MV-4-11 (cell line): ENCODE measurements at regions not wholly inside any gene's neighbourhood (a gene's known extent, or its start where the extent isn't known, plus 50 kb on each side); places are given as distances from the start of the nearest gene placed in this dataset.
A peak's percentile ranks its signal among the peaks of the same experiment; 100 is the strongest.

ENCODE experiments used
- DNase-seq: peaks from one replicate; lab custom pipeline; 2025; lab: John Stamatoyannopoulos, UW

DNA sequence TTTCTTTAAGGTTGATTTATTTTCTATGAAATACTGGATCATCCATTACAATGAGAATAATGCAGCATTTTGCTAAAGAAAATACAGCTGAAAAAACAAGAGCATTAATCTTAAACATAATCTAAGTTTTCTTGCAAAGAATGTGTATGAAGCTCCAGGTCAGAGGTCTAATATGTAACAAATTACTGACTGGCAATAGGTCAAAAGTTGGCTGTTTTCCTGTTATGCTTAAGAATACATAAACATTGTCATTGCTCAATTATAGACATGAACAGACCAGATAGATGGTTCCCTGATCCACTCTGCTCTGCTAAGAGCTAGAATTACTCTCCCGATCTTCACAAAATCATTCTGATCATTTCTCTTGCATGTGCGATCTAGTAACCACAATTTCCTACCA, 718.6 kb downstream of the PDHA2 start:
- DNase-seq: no peak

- no peak for DNase-seq
These were observed 726.9 kb downstream of the PDHA2 start for GRCh38 chr4:96566755-96567154.

GRCh38 chr4:96585304-96585703, 745.4 kb downstream of the PDHA2 start:
- no peak for DNase-seq

- DNase-seq: no peak
These were observed 753.5 kb downstream of the PDHA2 start for GRCh38 chr4:96593422-96593821.

DNA sequence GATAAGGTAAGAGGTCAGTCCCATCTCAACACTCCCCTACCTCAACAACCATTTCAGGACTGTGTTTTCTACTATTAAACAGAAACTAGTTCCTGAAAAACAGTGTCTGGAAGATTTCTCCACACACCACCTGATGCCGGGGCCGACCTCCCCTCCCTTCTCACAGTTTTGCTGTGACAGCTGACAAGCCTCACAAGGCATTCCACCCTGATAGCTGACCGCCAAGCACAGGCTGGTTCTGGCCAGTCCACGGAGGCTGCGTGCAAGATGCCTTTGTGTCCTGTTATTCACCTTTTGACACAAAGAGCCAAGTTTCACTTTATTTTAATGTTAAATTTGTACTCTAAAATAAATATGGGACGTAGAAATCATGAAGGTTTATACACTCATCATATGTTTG, 758.6 kb downstream of the PDHA2 start:
- no peak for DNase-seq

DNA sequence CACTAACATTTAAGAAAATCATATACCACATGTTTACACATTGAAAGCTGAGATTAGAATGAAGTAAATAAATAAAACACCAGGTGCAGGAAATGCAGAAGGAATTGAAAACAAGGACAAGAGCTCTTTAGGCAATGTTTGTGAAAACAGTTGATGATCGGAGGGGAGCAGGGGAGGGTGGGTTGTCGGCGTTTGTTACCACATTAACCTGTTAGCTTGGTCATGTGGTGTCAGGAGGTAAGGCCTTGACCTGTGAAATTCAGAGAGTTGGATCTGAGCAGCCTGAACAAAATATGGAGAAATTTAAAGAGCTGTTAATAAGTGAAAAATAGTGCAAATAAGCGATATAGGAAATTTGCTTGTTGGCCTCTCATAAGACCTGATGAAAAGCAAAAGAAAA, 759.9 kb downstream of the PDHA2 start:
- no peak for DNase-seq

DNA sequence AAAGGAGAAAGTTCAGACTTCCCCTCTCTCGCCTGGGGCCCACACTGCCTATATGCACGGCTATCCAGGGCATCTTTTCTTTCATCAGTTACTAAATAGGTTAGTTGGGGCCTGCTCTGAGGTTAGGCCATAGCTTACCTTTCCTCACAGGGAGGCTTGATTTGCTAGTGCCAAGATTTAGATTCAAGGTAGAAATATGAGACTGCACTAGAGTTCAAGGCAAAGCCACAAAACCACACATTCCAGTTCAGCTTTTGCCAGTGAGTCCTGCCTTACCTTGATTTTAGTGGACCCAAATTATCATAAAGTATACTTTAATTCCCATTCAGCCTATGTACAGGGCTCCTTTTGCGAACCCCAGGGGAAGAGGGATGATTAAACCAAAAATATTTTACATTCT, 762.8 kb downstream of the PDHA2 start:
- DNase-seq: no peak

DNA sequence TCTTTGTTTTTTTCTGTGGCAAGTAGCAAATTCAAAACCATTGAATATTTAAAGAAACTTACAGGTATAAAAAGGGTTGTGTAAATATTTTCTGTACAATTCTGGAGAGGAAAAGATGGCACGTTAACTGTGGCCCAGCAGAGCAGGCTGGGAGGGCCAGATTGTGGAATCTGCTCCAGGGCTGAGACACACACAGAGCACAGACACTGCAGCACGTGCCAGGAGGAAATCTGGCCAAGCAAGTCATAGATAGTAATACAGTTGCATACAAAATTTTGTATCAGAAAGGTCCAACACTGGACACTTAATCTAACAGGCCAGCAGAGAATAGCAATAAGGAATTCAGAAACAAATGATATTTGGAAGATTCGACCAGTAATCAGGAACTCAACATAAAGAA, 763.7 kb downstream of the PDHA2 start:
- DNase-seq: no peak

GRCh38 chr4:96606451-96606850, 766.6 kb downstream of the PDHA2 start:
- no peak for DNase-seq

- DNase-seq: no peak
These were observed 786.1 kb downstream of the PDHA2 start for GRCh38 chr4:96626023-96626422.

GRCh38 chr4:96630839-96631238, 790.9 kb downstream of the PDHA2 start:
- DNase-seq: no peak

DNA sequence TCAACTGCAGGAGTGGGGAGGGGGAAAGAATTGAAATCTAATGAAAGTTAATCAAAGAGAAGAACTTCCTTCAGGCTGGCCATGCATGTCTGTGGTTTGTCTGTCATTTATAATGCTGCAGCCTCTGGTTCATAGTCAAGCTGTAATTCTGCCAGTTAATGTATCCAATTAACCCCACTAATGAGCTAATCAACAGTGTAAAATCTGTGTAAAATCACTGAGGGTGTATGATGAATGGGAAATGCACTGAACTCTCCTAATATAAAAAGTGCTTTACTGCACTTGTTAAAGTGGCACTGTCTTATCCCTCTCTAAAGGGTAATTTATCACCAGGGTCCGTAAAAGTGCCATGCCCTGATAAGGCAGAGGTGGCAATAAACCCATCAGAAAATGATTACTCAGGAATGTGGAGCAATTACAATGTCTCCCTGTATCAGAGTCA, 798.1 kb downstream of the PDHA2 start:
- DNase-seq: no peak

DNA sequence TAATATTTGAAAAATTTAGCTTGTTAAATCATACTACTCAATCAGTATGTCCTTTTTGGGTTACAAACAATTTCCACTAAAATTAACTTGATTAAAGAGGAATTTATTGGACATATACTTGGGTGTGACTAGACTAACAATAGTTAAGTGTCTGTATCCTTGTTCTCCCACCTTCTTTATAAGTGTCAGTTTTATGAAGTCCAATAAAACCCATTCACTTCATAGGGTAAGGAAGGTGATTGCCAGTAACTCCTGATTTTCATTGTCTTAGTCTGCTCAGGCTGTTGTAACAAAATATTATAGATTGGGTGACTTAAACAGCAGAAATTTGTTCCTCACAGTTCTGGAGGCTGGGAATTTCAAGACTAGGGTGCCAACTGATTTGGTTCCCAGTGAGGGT, 800.0 kb downstream of the PDHA2 start:
- no peak for DNase-seq

- no peak for DNase-seq
These were observed 802.6 kb downstream of the PDHA2 start for GRCh38 chr4:96642490-96642889.

DNA sequence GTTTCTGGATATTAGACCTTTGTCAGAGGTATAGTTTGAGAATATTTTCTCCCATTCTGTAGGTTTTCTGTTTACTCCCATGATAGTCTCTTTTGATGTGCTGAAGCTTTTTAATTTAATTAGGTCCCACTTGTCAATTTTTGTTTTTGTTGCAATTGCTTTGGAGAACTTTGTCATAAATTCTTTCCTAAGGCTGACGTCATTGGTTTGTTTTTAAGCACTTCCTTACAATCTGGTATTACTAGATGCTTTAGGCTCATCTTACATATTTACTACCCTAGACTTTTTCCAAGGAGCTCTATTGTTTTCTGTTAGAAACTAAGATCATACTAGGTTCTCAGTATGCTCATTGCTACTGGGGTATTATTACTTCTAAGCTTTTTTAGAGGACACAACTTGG, 806.3 kb downstream of the PDHA2 start:
- DNase-seq: no peak

DNA sequence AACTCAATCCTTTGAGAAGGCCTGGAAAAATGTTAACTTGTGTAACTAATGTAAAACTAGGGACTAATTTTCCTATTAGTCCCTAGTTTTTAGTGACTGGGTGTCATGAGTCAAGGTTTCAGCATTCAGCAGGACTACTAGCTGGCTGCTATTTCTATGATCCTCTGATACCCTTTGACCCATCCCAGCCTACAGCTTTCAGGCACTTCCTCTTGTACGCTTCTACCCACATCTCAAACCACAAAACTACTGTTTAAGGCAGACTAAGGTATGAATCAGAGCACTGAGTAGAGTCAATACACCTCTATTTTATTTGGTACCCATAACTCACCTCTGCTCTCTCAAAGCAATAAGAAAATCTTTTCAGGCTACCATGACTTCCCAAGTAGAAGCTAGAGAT, 809.6 kb downstream of the PDHA2 start:
- no peak for DNase-seq

DNA sequence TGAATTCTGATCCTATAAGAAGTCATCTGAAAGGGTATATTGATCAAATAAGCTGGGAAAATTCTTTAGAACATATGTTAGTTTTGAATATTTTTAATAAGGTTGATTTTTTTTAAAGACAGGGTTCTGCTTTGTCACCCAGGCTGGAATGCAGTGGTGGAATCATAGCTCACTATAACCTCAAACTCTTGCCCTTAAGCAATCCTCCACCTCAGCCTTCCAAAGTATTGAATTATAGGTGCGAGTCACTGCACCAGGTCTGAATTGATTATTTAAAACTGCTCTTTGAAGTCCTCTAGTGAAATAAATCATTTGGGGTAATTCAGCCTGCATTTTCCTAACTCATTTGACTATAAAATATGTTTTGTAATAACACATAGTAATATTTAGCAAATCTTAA, 812.3 kb downstream of the PDHA2 start:
- DNase-seq: no peak

DNA sequence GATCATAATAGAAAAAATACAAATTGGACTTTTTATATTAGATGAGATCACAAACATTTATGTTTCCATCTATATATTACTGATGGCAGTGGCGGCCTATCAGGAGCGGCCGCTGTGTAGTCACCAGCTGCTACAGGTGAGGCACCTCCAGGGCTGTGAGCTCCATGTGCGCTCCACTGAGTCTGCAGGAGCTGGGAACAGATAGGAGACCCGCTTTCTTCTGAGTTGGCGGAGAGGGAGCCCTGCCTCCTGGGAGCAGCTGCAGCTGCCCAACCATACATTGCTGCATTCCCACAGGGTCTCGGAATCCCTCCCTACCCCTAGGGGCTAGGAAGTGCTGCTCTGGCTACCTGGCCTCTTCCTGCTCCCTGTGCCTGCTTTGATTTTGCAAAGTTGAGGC, 812.9 kb downstream of the PDHA2 start:
- no peak for DNase-seq

- no peak for DNase-seq
These were observed 814.2 kb downstream of the PDHA2 start for GRCh38 chr4:96654045-96654444.

DNA sequence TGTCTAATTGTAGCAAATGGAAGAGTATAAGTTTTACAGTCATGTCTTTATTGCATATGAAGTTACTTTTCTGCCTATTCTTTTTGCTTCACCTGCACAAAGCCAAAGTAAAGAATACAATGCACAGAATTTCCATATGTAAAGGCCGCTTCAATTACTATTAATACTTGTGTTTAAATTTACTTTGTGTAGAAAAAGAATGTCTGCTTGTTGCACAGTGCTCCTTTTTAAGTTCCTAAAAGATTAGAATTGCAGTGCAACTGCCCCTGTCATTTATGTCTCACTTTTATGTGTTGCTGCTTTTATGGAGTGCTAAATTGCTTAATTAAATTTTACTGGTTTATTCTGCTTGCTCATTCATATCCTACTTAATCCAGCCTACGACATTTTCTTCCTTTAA, 830.5 kb downstream of the PDHA2 start:
- no peak for DNase-seq

DNA sequence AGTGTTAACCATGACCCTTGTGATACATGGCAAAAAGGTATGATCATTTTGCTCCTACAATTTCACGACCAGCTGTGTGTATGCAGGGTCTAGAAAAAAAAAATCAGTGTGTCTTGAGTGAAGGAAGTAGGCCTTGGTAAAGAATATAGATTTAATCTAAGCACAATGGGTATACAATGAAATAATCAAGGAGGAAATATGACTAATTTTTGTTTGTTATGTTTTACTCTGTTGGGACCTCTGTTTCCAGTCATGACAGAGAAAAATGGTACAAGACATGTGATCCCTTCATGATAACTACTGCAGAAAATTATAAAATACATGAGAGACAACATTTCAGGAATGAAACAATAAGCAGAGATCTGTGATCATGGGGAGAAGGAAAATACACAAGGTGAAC, 835.5 kb downstream of the PDHA2 start:
- DNase-seq: no peak

DNA sequence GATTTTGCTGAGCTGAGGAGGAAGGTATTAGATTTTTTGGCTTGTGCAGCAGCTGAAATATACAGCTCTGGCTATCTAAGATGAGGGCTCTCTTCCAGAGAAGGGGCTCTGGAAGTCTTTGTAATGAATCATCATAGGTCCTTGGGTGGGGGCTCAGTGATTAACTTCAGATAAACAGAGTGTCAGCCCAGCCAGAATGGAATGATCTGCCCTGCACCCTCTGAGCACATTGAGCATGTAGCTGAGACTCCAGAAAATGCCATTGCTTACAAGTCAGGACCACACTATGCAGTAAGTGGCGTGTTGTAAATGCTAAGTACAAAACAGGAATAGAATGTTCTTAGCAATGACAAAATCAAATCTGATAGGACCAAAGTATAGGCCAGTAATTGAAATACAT, 836.0 kb downstream of the PDHA2 start:
- no peak for DNase-seq

DNA sequence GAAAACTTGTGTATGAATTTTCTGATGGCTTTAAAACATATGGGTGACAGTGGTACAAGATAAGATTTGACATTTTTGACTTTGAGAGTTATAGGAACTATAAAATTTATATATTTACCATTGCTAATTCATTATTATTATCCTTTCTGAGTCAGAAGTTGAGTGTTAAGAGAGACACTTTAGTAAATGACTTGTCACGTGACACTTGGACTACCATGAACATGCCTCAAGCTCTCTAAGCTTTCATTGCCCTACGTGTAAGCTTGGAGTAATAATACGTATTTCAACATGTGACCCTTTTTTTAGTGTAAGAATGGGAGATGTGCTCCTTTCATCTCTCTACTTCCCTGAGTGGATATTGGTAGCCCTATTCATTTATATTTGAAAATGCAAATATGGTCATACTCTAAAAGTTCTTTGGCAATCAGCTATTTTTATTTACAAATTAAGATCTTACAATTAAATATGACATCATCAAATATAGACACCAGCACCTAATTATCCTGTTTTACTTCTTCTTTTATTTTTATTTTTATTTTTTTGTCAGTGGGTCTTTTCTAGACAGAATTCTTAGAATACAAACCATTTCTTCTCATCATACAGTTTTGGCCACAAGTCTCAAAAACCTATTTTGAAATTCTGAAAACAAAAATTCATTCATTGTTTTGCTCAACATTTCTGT, 837.0 kb downstream of the PDHA2 start:
- DNase-seq: no peak

DNA sequence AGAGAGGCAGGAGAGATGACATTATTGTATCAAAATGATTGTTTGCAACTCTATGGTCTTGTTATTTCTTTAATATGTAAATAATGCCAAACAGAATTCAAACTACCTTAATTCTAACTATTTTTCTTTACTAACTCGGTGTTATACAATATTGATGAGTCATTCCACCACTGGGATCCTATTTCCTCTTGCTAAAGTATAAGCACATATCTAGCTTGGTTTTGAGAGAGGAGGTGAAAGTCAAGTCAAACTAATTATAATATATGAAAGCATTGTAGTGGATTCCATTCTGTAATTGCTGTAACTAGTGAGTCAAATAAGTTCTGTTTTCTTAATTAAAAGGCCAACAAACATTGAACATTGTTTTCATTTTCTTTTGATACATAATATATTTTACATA, 837.6 kb downstream of the PDHA2 start:
- peak; percentile 37 for DNase-seq

GRCh38 chr4:96681218-96681617, 841.3 kb downstream of the PDHA2 start:
- no peak for DNase-seq
